Stomach (tissue), 8 donors: ENCODE measurements at regions not wholly inside any gene's neighbourhood (a gene's known extent, or its start where the extent isn't known, plus 50 kb on each side); places are given as distances from the start of the nearest gene placed in this dataset.

Source experiments
- DNase-seq, 2 donors: peaks; one replicate each; pipeline versions ENCODE4 v3.0.0 to v3.0.0-alpha.2; 2013 to 2019
- H3K27ac ChIP-seq, 5 donors: fragments of 200-600 bp in 4 of 5; sonication (generic) in 4 of 5; one replicate each; pipeline ENCODE4 v1.5.1; 2013 to 2019; ENCODE audit warnings: mild to moderate bottlenecking in 1 of 5, moderate library complexity in 1 of 5
- H3K27me3 ChIP-seq, 3 donors: fragments of 200-600 bp; sonication (generic); one replicate each; pipeline ENCODE4 v1.5.1; 2017 to 2019; ENCODE audit warnings: mixed run types in 1 of 3
- H3K36me3 ChIP-seq, 4 donors: fragments of 200-600 bp; sonication (generic); 1 replicate in 3 of 4; 2 replicates in 1 of 4; pipeline ENCODE4 v1.5.1; 2016 to 2019
- H3K4me1 ChIP-seq, 4 donors: fragments of 200-600 bp; sonication (generic); one replicate each; pipeline ENCODE4 v1.5.1; 2016 to 2019
- H3K4me3 ChIP-seq, 4 donors: fragments of 200-600 bp; sonication (generic) in 3 of 4; one replicate each; pipeline ENCODE4 v1.5.1; 2016 to 2019; ENCODE audit warnings: mild to moderate bottlenecking in 1 of 4
- H3K9me3 ChIP-seq, 4 donors: fragments of 200-600 bp; sonication (generic); one replicate each; pipeline ENCODE4 v1.5.1; 2016 to 2019
- EP300 ChIP-seq: sonication (generic); formaldehyde crosslinking; IDR thresholded peaks from one replicate; pipeline ENCODE4 v1.6.1; 2017; ENCODE audit warnings: antibody characterized with exemption
- POLR2A ChIP-seq, 4 donors: fragments of 450-650 bp; IDR thresholded peaks; one replicate each; pipeline ENCODE4 v1.6.1; 2016; ENCODE audit warnings: antibody characterized with exemption in 4 of 4, control low read depth in 2 of 4, mild to moderate bottlenecking in 1 of 4, moderate library complexity in 1 of 4
- POLR2AphosphoS5 ChIP-seq, 3 donors: sonication (generic); formaldehyde crosslinking; IDR thresholded peaks; one replicate each; pipeline ENCODE4 v1.6.1; 2016; ENCODE audit warnings: antibody characterized with exemption in 3 of 3
- WGBS, 5 donors: extraction: QIAGEN DNeasy Blood & Tissue Kit in 3 of 5; methylation state at CpG; one replicate each; pipeline versions ENCODE4 v1.1.5 to v1.1.7; 2013 to 2018; 5-methylcytosine and 5-hydroxymethylcytosine counted together
- intact Hi-C: fragments of 100-400 bp; cut with DNase I; formaldehyde crosslinking; loops from one replicate; pipeline ENCODE4 v1.15.1; 2023; ENCODE audit warnings: low total_unique reads
- TF ChIP-seq, protein P1 (sequence below), 7 experiments: fragments of 450-650 bp in 4 of 7; fragments of 200-600 bp in 3 of 7; sonication (generic) in 3 of 7; IDR thresholded peaks; one replicate each; pipeline ENCODE4 v1.5.1; 2016 to 2019; ENCODE audit warnings: antibody characterized with exemption in 7 of 7, control low read depth in 2 of 7, mild to moderate bottlenecking in 1 of 7
- donor health status: healthy with polysubstance abuse.
- donor health status: Bipolar disorder and iron deficiency.
- donor health status: healthy.

DNA sequence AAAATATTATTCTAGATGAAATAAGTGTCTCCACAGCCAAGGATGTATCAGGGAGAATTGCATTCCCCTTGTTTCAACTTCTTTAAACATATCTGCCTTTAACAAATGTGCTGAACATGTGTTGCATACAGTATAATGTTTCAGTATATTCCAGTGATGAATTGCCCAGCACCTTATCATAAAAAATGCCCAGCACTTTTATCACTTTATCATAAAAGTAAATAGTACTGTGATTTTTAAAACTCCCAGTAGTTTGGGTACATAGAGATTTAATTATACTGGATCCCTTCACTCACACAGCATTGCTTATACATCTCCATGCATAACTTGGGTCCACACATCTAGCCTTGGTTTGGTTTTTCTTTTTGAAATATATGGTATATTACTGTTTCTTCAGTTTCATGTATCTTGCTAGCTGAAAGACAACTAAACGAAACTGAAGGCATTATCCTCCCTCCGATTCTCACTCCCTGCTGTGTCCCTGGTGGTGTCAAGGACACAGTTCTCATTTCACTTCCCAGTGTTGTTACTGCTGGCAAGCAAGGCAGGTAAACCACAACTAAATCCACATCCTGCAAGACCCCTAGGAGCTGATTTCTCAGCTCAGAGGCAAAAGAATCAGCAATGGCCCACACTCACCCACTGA, 118.2 kb upstream of the SLC44A3 start:
- Histone ChIP-seq H3K4me1 (peaks cover 6 to 35% (median 20%) of the 10 kb centered on the region in 4 donors), H3K4me3 (no peak overlapping the region), H3K27ac (peak overlapping the region; percentile 33 to 72 (median 65)), H3K36me3 (no peaks in the 10 kb centered on the region), H3K9me3 (no peaks in the 10 kb centered on the region), H3K27me3 (no peaks in the 10 kb centered on the region)
- DNase-seq = no peak
- intact Hi-C loops = no loop called here
- WGBS, 5 donors = 45 to 67% (median 60%) methylated on average over 2 of the region's 2 CpGs
- no peak for TF ChIP-seq EP300
- TF ChIP-seq, protein P1, sequence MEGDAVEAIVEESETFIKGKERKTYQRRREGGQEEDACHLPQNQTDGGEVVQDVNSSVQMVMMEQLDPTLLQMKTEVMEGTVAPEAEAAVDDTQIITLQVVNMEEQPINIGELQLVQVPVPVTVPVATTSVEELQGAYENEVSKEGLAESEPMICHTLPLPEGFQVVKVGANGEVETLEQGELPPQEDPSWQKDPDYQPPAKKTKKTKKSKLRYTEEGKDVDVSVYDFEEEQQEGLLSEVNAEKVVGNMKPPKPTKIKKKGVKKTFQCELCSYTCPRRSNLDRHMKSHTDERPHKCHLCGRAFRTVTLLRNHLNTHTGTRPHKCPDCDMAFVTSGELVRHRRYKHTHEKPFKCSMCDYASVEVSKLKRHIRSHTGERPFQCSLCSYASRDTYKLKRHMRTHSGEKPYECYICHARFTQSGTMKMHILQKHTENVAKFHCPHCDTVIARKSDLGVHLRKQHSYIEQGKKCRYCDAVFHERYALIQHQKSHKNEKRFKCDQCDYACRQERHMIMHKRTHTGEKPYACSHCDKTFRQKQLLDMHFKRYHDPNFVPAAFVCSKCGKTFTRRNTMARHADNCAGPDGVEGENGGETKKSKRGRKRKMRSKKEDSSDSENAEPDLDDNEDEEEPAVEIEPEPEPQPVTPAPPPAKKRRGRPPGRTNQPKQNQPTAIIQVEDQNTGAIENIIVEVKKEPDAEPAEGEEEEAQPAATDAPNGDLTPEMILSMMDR (IDR thresholded peaks at IDR 0.05) = no peak
- TF ChIP-seq POLR2A (IDR thresholded peaks at IDR 0.05) = no peak
- no peak for TF ChIP-seq POLR2AphosphoS5 (IDR thresholded peaks at IDR 0.05)

DNA sequence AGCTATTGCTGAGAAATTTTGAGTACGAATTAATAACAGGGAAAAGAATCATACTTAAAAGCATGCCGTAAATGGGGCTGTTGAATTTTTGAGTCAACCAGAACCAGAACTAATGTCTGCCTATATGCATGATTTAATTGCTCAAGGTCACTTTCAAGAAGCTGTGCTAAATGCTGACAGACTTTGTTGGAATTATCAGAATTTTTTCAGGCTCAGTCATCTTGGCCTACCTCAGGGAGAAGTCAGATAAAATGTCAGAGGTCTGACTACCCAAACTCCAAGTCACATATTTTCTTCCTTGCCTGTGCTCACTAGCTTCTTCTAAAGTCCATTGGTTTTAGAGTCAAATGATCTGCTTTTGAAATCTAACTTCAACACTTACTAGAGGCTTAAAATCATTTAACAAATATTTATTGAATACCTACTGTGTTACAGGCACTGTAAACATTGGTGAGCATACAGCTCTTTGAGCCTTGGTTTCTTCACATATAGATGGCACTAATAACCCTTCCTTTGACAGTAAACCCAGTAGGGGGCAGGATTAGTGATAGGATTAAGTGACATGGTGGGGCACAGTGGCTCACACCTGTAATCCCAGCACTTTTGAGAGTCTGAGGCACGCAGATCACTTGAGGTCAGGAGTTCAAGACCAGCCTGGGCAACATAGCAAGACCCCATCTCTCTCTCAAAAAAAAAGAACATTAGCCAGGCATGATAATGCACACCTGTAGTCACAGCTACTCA, 121.2 kb upstream of the SLC44A3 start:
- WGBS, 5 donors = 57 to 71% (median 59%) methylated on average over 3 of the region's 3 CpGs
- no peaks in the 10 kb centered on the region for H3K9me3 ChIP-seq
- peaks cover 6 to 30% (median 17%) of the 10 kb centered on the region in 4 donors for H3K4me1 ChIP-seq
- H3K27me3 ChIP-seq = no peaks in the 10 kb centered on the region
- H3K36me3 ChIP-seq = no peaks in the 10 kb centered on the region
- no peak for TF ChIP-seq EP300
- no peak for TF ChIP-seq POLR2AphosphoS5 (IDR thresholded peaks at IDR 0.05)
- TF ChIP-seq POLR2A (IDR thresholded peaks at IDR 0.05) = no peak
- TF ChIP-seq, protein P1 (IDR thresholded peaks at IDR 0.05) = no peak
- intact Hi-C loops = no loop called here
- peak overlapping the region in 2 of 5 donors; percentile 11 to 48 for H3K27ac ChIP-seq
- DNase-seq = no peak
- H3K4me3 ChIP-seq = no peak overlapping the region

DNA sequence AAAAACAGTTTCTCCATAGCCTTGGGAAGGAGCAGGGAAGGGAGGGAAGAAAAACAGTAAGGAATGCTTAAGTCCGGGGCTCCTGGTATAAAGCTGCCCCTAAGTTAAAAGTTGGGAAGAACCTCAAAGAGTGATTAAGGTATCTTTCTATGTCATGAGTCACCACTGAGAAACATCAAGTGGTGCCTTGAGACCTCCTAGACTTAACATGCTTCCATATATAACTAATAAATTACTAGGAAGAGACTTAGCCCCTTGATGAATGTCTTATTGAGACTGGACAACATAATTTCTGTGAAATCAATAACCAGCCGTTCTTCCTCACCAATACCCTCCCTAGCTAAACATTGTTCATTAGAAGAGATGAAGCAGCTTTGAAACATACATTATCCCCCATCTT, 121.8 kb upstream of the SLC44A3 start:
- intact Hi-C loops = no loop called here
- no peak for DNase-seq
- no peaks in the 10 kb centered on the region for H3K27me3 ChIP-seq
- TF ChIP-seq POLR2AphosphoS5 (IDR thresholded peaks at IDR 0.05) = no peak
- TF ChIP-seq EP300 = no peak
- TF ChIP-seq POLR2A (IDR thresholded peaks at IDR 0.05) = no peak
- TF ChIP-seq, protein P1 (IDR thresholded peaks at IDR 0.05) = no peak
- H3K9me3 ChIP-seq = no peaks in the 10 kb centered on the region
- peak overlapping the region in 4 of 5 donors; percentile 48 to 56 (median 48) for H3K27ac ChIP-seq
- H3K4me1 ChIP-seq = peaks cover 6 to 30% (median 17%) of the 10 kb centered on the region in 4 donors
- 35 to 68% (median 56%) methylated on average over 2 of the region's 2 CpGs for WGBS, 5 donors
- no peaks in the 10 kb centered on the region for H3K36me3 ChIP-seq
- H3K4me3 ChIP-seq = no peak overlapping the region

DNA sequence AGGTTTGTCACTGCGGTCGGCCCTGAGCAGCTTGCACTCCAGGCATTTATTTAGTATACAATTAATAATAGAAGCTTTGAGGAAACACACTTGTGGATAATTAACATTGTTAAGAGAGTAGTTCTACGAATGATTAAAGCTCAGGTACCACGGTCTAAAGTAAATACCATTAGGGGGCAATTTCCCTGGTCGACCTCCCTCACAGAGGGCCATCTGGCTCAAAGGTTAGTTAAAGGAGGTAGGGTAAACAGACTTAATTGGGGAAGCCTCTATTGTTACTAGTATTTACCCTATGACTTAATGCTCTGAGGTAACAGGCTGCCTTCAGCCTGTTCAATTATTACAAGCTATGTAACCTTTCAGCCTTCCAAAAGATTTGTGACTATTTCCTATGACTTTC, 122.3 kb upstream of the SLC44A3 start:
- TF ChIP-seq POLR2AphosphoS5 (IDR thresholded peaks at IDR 0.05) (no peak), EP300 (no peak), POLR2A (IDR thresholded peaks at IDR 0.05) (no peak)
- TF ChIP-seq, protein P1 (IDR thresholded peaks at IDR 0.05) = no peak
- Histone ChIP-seq H3K4me3 (no peak overlapping the region), H3K36me3 (no peaks in the 10 kb centered on the region), H3K27me3 (no peaks in the 10 kb centered on the region), H3K9me3 (no peaks in the 10 kb centered on the region), H3K4me1 (peaks cover 6 to 30% (median 17%) of the 10 kb centered on the region in 4 donors), H3K27ac (peak overlapping the region in 3 of 5 donors; percentile 48 to 56 (median 49))
- DNase-seq = peak in 1 of 2 donors; percentile 74
- 24 to 58% (median 36%) methylated on average over 5 of the region's 5 CpGs for WGBS, 5 donors
- intact Hi-C loops = no loop called here
